H9 (cell line): ENCODE measurements at regions not wholly inside any gene's neighbourhood (a gene's known extent, or its start where the extent isn't known, plus 50 kb on each side); places are given as distances from the start of the nearest gene placed in this dataset.

Source experiments
- DNase-seq: peaks from one replicate; pipeline ENCODE4 v3.0.0-alpha.2; 2017
- H2AFZ ChIP-seq: one replicate; pipeline ENCODE4 v1.6.1; 2013; ENCODE audit warnings: mild to moderate bottlenecking, low read length, control low read depth, moderate library complexity
- H2AK5ac ChIP-seq: 2 replicates; pipeline ENCODE4 v1.6.1; 2013; ENCODE audit warnings: low read length, control low read depth, mixed read lengths; ENCODE audit not compliant: insufficient read length
- H2BK120ac ChIP-seq: one replicate; pipeline ENCODE4 v1.6.1; 2013; ENCODE audit warnings: low read depth, mild to moderate bottlenecking, low read length, control low read depth, inconsistent platforms; ENCODE audit not compliant: poor library complexity, severe bottlenecking
- H2BK12ac ChIP-seq: 2 replicates; pipeline ENCODE4 v1.6.1; 2013; ENCODE audit warnings: low read length, control low read depth, mixed read lengths, low read depth; ENCODE audit not compliant: insufficient read length
- H2BK15ac ChIP-seq: 2 replicates; pipeline ENCODE4 v1.6.1; 2013; ENCODE audit warnings: low read depth, low read length, control low read depth
- H2BK20ac ChIP-seq: one replicate; pipeline ENCODE4 v1.6.1; 2013; ENCODE audit warnings: low read depth, mild to moderate bottlenecking, low read length, control low read depth, inconsistent platforms; ENCODE audit not compliant: poor library complexity, severe bottlenecking
- H2BK5ac ChIP-seq: 2 replicates; pipeline ENCODE4 v1.6.1; 2013; ENCODE audit warnings: low read length, control low read depth, mixed read lengths; ENCODE audit not compliant: insufficient read length
- H3K14ac ChIP-seq: 2 replicates; pipeline ENCODE4 v1.6.1; 2013; ENCODE audit warnings: low read length, control low read depth; ENCODE audit not compliant: insufficient read depth
- H3K18ac ChIP-seq: 2 replicates; pipeline ENCODE4 v1.6.1; 2013; ENCODE audit warnings: low read depth, mild to moderate bottlenecking, mixed read lengths, low read length, control low read depth; ENCODE audit not compliant: insufficient read length
- H3K23ac ChIP-seq: 2 replicates; pipeline ENCODE4 v1.6.1; 2013; ENCODE audit warnings: low read length, control low read depth, mixed read lengths, low read depth; ENCODE audit not compliant: insufficient read length
- H3K23me2 ChIP-seq: 2 replicates; pipeline ENCODE4 v1.6.1; 2013; ENCODE audit warnings: low read depth, mild to moderate bottlenecking, mixed read lengths, low read length, control low read depth; ENCODE audit not compliant: insufficient read length, poor library complexity, severe bottlenecking
- H3K27ac ChIP-seq: 2 replicates; pipeline ENCODE4 v1.5.1; 2013; ENCODE audit warnings: low read length, control low read depth, mixed read lengths, low read depth; ENCODE audit not compliant: insufficient read length
- H3K27me3 ChIP-seq: 2 replicates; pipeline ENCODE4 v1.6.1; 2013; ENCODE audit warnings: low read length, control low read depth, inconsistent platforms; ENCODE audit not compliant: insufficient read depth
- H3K4ac ChIP-seq: 2 replicates; pipeline ENCODE4 v1.6.1; 2013; ENCODE audit warnings: low read depth, mild to moderate bottlenecking, control low read depth, inconsistent platforms, low read length, moderate library complexity
- H3K4me1 ChIP-seq: 2 replicates; pipeline ENCODE4 v1.6.1; 2013; ENCODE audit warnings: low read length, control low read depth, inconsistent platforms; ENCODE audit not compliant: insufficient read depth
- H3K4me2 ChIP-seq: 2 replicates; pipeline ENCODE4 v1.6.1; 2013; ENCODE audit warnings: low read length, control low read depth, mixed read lengths; ENCODE audit not compliant: insufficient read length, insufficient read depth
- H3K56ac ChIP-seq: 2 replicates; pipeline ENCODE4 v1.6.1; 2013; ENCODE audit warnings: low read depth, mild to moderate bottlenecking, mixed read lengths, low read length, control low read depth; ENCODE audit not compliant: insufficient read length
- H3K79me1 ChIP-seq: 2 replicates; pipeline ENCODE4 v1.6.1; 2013; ENCODE audit warnings: low read depth, mild to moderate bottlenecking, moderate library complexity, low read length, control low read depth, inconsistent platforms; ENCODE audit not compliant: insufficient read depth, poor library complexity, severe bottlenecking
- H3K79me2 ChIP-seq: 2 replicates; pipeline ENCODE4 v1.6.1; 2013; ENCODE audit warnings: low read length, control low read depth, inconsistent platforms; ENCODE audit not compliant: insufficient read depth
- H3K9ac ChIP-seq: 2 replicates; pipeline ENCODE4 v1.6.1; 2013; ENCODE audit warnings: low read length, control low read depth, mixed read lengths; ENCODE audit not compliant: insufficient read length; ENCODE audit errors: extremely low read depth
- H3K9me3 ChIP-seq: one replicate; pipeline ENCODE4 v1.6.1; 2013; ENCODE audit warnings: low read depth, low read length, inconsistent platforms; ENCODE audit not compliant: control insufficient read depth
- H3T11ph ChIP-seq: one replicate; pipeline ENCODE4 v1.6.1; 2013; ENCODE audit warnings: mild to moderate bottlenecking, low read length, control low read depth, inconsistent platforms
- H4K20me1 ChIP-seq: one replicate; pipeline ENCODE4 v1.6.1; 2013; ENCODE audit not compliant: control insufficient read depth, insufficient read length, insufficient read depth
- H4K5ac ChIP-seq: 2 replicates; pipeline ENCODE4 v1.6.1; 2013; ENCODE audit warnings: low read depth, mild to moderate bottlenecking, mixed read lengths, low read length, control low read depth; ENCODE audit not compliant: insufficient read length
- H4K8ac ChIP-seq: replicated peaks from 2 replicates; pipeline ENCODE4 v1.6.1; 2013; ENCODE audit warnings: low read length, control low read depth, mixed read lengths, low read depth; ENCODE audit not compliant: insufficient read length
- H4K91ac ChIP-seq: 2 replicates; pipeline ENCODE4 v1.6.1; 2013; ENCODE audit warnings: low read depth, mild to moderate bottlenecking, moderate library complexity, mixed read lengths, low read length, control low read depth; ENCODE audit not compliant: insufficient read length
- H3K27ac Mint-ChIP-seq, 3 experiments: 2 replicates in 2 of 3; 3 replicates in 1 of 3; pipeline ENCODE4 v1.8.0; 2020 to 2021; ENCODE audit warnings: mixed read lengths in 3 of 3, mild to moderate bottlenecking in 1 of 3, moderate library complexity in 1 of 3
- H3K27me3 Mint-ChIP-seq: 2 replicates; pipeline ENCODE4 v1.8.0; 2021; ENCODE audit warnings: low read depth, mild to moderate bottlenecking, moderate library complexity, mixed read lengths
- H3K36me3 Mint-ChIP-seq, 3 experiments: 2 replicates in 2 of 3; 3 replicates in 1 of 3; pipeline ENCODE4 v1.8.0; 2020 to 2021; ENCODE audit warnings: low read depth in 3 of 3, mixed read lengths in 3 of 3; ENCODE audit not compliant: insufficient read depth in 1 of 3
- H3K4me1 Mint-ChIP-seq, 2 experiments: 2 replicates each; pipeline ENCODE4 v1.8.0; 2020; ENCODE audit warnings: mixed read lengths in 2 of 2
- H3K4me3 Mint-ChIP-seq, 2 experiments: 2 replicates in 1 of 2; 3 replicates in 1 of 2; pipeline ENCODE4 v1.8.0; 2020 to 2021; ENCODE audit warnings: mild to moderate bottlenecking in 2 of 2, mixed read lengths in 2 of 2, moderate library complexity in 1 of 2
- H3K9me3 Mint-ChIP-seq, 2 experiments: 2 replicates in 1 of 2; 3 replicates in 1 of 2; pipeline ENCODE4 v1.8.0; 2020; ENCODE audit warnings: mild to moderate bottlenecking in 2 of 2, mixed read lengths in 2 of 2, moderate library complexity in 1 of 2
- CTCF ChIP-seq: fragments of 200-600 bp; sonication (generic); conservative IDR thresholded peaks from 3 replicates; pipeline ENCODE4 v1.8.0; 2021; ENCODE audit warnings: antibody characterized with exemption, mild to moderate bottlenecking
- WGBS: extraction: QIAGEN DNeasy Blood & Tissue Kit; methylation state at CpG from one replicate; pipeline ENCODE4 v1.1.7; 2013; ENCODE audit warnings: missing lambda C conversion rate, low lambda C conversion rate, mixed read lengths; ENCODE audit not compliant: insufficient read length; ENCODE audit errors: extremely low coverage; 5-methylcytosine and 5-hydroxymethylcytosine counted together

GRCh38 chr5:33235304-33235703 lies 205.5 kb upstream of the TARS1 start:
- Histone ChIP-seq H3K79me2 (no peaks in the 10 kb centered on the region), H2BK120ac (no peak overlapping the region), H3K9ac (no peak overlapping the region), H3K4me1 (no peaks in the 10 kb centered on the region), H2BK20ac (no peak overlapping the region), H3K14ac (no peak overlapping the region), H3K27me3 (no peaks in the 10 kb centered on the region), H3K27ac (no peak overlapping the region), H3K4me2 (no peak overlapping the region), H4K20me1 (no peaks in the 10 kb centered on the region), H3K18ac (no peak overlapping the region), H3K56ac (no peak overlapping the region), H3K79me1 (no peaks in the 10 kb centered on the region), H4K8ac (no peak overlapping the region), H2BK15ac (no peak overlapping the region), H3K4ac (no peak overlapping the region), H3K9me3 (no peaks in the 10 kb centered on the region), H2BK12ac (no peak overlapping the region), H2AFZ (no peak overlapping the region), H3K23ac (no peak overlapping the region), H4K5ac (no peak overlapping the region), H3K23me2 (no peaks in the 10 kb centered on the region), H4K91ac (no peak overlapping the region), H2AK5ac (no peak overlapping the region), H3T11ph (no peak overlapping the region), H2BK5ac (no peak overlapping the region)
- Mint-ChIP-seq H3K4me3 (no peak overlapping the region), H3K27ac (no peak overlapping the region), H3K36me3 (no peaks in the 10 kb centered on the region), H3K4me1 (peaks cover 0 to 2% of the 10 kb centered on the region in 2 experiments; a peak in 1 of 4 replicates), H3K9me3 (no peaks in the 10 kb centered on the region), H3K27me3 (no peaks in the 10 kb centered on the region)
- no peak for TF ChIP-seq CTCF
- no peak for DNase-seq
- no CpG with 5 or more reads among the region's 4 CpGs for WGBS
